GM21528 (cell line): ENCODE measurements at regions not wholly inside any gene's neighbourhood (a gene's known extent, or its start where the extent isn't known, plus 50 kb on each side); places are given as distances from the start of the nearest gene placed in this dataset.

Experiments
- ATAC-seq: cut with Tn5 transposase; IDR thresholded peaks from one replicate; pipeline ENCODE4 v1.9.1; 2021; ENCODE audit warnings: mild to moderate bottlenecking, moderate library complexity; ENCODE audit not compliant: unreplicated experiment, low FRiP score

DNA sequence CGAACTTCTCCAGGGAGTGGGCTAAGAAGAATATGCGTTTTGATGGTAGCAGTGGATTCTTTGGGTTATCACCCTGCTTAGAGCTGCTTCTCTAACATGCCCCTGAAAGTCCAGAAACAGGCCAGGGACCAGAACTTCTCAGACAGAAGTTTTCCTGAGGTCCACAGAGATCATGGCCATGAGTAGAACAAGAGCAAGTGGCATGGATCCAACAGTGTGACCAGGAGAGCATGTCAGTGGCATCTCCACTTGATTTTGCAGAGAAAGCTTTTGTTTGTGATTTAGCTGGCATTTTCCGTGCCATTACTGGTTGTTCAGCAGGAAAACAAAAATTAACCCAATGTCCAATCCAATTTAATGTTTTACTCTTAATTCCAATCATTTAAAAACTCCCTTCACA, 298.5 kb upstream of the CD180 start:
- no peak for ATAC-seq

GRCh38 chr5:67494186-67494855, 297.7 kb upstream of the CD180 start:
- no peak for ATAC-seq

- no peak for ATAC-seq
These were observed 297.1 kb upstream of the CD180 start for GRCh38 chr5:67493676-67494075.

DNA sequence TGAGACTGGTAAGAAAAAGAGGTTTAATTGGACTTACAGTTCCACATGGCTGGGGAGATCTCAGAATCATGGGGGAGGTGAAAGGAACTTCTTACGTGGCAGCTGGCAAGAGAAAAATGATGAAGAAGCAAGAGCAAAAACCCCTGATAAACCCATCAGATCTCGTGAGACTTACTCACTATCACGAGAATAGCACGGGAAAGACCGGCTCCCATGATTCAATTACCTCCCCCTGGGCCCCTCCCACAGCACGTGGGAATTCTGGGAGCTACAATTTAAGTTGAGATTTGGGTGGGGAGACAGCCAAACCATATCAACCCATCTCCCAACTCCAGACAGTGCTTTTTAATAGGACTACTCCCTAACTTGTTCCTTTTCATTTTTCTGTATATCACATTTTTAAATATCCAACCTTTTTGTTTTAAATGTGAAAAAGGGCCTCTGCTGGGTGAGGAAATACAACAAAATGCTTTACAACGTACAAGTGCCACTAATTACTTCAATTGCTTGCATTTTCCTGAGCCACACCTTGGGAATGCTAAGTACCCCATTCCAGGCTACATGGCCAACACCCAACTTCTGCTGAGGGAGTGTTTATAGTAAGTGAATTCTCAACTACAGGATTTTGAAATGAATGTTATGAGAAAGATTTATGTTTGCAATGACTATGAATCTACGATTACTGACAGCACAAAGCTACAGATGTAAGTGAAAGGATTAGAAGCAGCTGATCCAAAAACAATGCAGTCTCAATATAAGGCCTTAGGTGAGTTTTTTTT, 294.1 kb upstream of the CD180 start:
- ATAC-seq = no peak

- no peak for ATAC-seq
These were observed 292.3 kb upstream of the CD180 start for GRCh38 chr5:67488885-67489284.

GRCh38 chr5:67487862-67488261, 291.3 kb upstream of the CD180 start:
- no peak for ATAC-seq

DNA sequence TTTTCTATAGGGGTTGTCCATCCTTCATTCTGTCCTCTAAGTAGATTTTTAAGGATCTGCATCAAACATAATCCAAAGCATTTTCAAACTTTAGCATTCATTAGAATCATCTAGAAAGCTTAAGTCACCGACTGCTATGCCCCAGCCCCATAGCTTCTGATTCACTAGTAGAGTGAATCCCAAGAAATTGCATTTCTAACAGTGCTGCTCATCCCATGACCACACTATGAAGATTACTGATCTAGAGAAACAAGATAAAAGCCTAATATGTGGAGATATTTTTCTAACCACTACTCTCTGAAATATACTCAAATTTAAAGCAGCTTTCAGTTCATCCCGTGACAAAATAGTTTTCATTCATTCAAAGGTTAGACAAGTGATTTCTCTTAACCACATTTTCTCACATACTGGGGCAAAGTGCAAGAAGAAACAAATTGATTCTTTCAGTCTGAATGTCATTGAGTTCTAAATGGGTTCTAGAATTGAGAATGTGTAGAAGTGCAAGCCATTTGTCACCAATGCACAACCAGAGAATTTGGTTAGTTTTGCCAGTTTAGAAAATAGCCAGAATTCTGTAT, 286.9 kb upstream of the CD180 start:
- no peak for ATAC-seq

GRCh38 chr5:67481362-67481761, 284.8 kb upstream of the CD180 start:
- no peak for ATAC-seq

- ATAC-seq = no peak
These were observed 281.7 kb upstream of the CD180 start for GRCh38 chr5:67478337-67478736.

GRCh38 chr5:67476995-67477394, 280.4 kb upstream of the CD180 start:
- no peak for ATAC-seq

DNA sequence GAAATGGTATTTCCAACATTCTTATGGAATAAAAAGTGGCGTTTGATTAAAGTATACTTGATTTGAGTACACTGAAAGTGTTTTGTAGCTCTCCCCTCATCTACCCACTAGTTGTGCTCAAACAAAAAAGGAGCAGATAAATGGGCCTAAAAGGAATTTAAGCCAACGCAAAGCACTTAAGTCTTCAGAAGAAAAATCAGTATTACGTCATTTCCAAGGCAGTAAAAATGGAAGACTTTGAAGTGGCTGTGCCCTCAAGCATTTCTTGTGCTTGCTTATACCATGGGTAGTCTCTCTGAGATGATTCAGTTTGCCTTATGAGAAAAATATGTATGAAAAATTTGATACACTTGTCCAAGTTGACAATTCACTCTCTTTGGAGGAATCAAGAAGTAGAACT, 279.9 kb upstream of the CD180 start:
- ATAC-seq = no peak

- ATAC-seq = no peak
These were observed 278.9 kb upstream of the CD180 start for GRCh38 chr5:67475489-67475888.

GRCh38 chr5:67474597-67475238, 278.1 kb upstream of the CD180 start:
- ATAC-seq = no peak

DNA sequence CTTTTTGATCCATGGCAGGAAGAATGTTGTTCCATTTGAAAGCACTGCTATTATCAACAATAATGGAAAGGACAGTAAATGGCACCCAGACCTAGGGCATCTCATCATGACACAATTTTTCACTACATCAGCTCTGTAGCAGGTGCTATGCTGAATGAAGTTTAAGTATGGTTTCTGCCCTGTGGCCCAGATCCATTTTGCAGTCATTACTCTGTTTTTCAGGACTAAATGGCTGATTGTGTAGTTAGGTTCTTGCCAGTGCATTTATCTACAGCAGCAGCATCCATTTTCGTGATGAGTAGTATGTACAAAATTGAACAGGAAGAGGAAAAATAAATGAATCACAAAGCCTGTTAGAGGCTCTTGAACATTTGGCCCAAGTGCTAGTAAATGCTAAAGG, 270.5 kb upstream of the CD180 start:
- ATAC-seq = no peak

DNA sequence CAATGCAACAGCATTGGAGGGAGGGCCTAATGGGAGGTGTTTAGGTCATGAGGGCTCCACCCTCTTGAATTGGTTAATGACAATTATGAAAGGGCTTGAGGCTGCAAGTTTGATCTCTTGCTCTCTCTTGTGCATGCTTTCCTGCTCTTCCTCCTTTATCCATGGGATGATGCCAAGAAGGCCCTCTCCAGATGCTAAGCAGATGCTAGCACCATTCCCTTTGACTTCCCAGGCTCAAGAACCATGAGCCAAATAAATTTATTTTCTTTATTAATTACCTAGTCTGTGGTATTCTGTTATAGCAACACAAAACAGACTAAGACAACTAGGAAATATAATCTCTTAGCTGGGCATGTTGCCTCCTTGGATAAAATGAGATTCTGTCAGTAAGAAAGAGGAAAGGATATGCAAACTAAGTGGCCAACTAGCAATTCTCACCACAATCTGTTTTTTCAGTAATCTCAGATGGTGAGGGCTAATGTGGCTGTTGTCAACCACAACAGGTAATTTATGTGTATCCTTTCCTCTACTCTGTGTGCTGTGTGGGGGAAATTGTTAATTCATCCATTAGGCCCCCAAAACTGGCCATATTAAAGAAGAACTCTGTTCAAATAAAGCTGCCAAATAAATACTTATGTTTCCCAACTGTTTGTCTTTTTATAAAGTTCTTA, 269.1 kb upstream of the CD180 start:
- no peak for ATAC-seq

DNA sequence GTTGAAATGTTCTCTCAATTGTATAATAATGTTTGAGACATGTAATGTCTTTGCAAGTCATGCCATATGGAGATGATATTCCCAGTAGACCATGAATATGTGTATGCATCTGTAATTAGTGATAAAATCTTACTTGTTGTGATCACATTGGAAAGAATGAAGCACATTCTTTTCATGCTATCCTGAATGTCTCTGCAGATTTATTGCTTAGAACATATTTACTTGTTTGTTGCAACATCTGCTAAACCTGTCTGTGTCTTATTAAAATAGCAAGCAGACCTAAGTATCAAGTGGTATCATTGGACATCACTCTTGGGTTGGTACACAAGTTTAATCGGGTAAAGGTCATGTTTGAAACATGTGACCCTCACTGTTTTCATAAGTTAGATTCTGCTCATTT, 265.5 kb upstream of the CD180 start:
- ATAC-seq = no peak

DNA sequence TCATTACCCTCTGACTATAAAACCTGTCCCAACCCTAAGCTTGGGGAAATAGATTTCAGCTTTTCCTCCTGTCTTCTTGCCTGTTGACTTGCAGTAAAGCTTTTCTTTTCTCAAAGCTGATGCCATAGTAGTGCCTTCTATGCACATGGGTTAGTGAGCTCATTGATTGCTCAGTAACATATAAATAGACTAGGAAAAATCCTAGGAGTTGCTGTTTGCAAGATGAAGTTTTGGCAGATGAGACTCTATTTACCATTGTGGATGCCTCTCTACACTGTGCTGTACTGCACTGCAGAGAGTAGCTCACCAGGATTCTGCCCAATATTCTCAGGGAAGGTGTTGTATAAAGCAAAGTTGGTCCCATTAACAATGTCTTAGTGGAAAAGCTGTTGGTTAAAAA, 262.7 kb upstream of the CD180 start:
- ATAC-seq = no peak

DNA sequence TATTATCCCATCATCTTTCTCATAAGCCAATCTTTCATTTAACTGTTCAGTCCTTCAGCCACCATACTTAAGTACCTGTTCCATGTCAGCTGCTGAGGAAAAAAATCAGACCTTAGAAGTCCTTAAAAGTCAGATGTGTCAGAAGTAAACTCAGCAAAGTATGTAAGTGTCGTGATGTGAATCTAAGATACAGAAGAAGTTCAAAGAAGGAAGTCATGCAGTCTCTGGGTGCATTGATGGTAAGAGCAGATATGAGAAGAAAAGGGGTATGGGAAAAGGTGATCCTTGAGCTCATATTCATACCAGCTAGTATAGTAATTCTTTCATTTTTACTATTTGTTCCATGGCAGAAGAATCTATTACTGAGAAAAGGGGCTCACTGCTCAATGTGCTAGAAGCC, 259.4 kb upstream of the CD180 start:
- no peak for ATAC-seq

DNA sequence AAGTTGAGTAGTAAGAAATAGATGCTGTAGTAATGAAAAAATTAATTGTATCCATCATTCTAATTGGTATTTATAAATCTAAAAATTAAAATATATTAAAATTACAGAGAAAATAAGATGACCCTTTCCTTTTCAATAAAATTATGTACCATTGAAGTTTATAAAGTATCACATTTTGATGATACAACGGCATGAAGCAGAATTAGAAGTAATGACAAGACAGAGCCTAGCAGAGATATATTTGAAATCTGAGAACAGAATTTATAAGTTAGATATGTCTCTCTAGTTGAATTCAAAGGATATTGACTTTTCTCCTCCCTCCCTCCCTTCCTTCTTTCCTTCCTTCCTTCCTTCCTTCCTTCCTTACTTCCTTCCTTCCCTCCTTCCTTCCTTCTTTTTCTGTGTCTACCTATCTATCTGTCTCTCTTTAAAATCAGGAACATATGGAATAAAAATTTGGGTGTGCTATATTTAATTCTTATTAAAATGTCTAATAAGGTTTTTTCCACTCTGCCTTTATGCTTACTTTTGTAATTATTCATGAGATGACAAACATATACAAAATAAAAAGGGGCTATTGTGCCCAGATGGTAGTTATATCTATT, 258.5 kb upstream of the CD180 start:
- ATAC-seq = no peak

GRCh38 chr5:67453111-67453905, 256.7 kb upstream of the CD180 start:
- ATAC-seq = no peak
